Calu3 (cell line): ENCODE measurements at regions not wholly inside any gene's neighbourhood (a gene's known extent, or its start where the extent isn't known, plus 50 kb on each side); places are given as distances from the start of the nearest gene placed in this dataset.

Source experiments
- BruUV-seq: library from RNA; stranded (reverse); fragments of 400-500 nt; replicated peaks from 2 replicates; lab custom pipeline; 2021; lab: Mats Ljungman, UMichigan
- CTCF ChIA-PET: fragments of 300-600 bp; sonication (Branson Sonifier 250); formaldehyde crosslinking; loops from one replicate; lab custom pipeline; 2022; ENCODE audit warnings: antibody characterized with exemption; lab: Charles Lee
- DNase-seq: peaks from one replicate; pipeline ENCODE4 v3.0.0; 2022
- H3K27ac Mint-ChIP-seq: one replicate; pipeline ENCODE4 v1.8.0; 2022; ENCODE audit warnings: mixed read lengths; ENCODE audit not compliant: unreplicated experiment
- H3K27me3 Mint-ChIP-seq: one replicate; pipeline ENCODE4 v1.8.0; 2022; ENCODE audit warnings: mixed read lengths; ENCODE audit not compliant: unreplicated experiment
- H3K36me3 Mint-ChIP-seq: one replicate; pipeline ENCODE4 v1.8.0; 2022; ENCODE audit warnings: mild to moderate bottlenecking, moderate library complexity, mixed read lengths; ENCODE audit not compliant: insufficient read depth, unreplicated experiment
- H3K4me1 Mint-ChIP-seq: one replicate; pipeline ENCODE4 v1.8.0; 2022; ENCODE audit warnings: mild to moderate bottlenecking, low read depth, mixed read lengths; ENCODE audit not compliant: unreplicated experiment
- H3K4me3 Mint-ChIP-seq: one replicate; pipeline ENCODE4 v1.8.0; 2022; ENCODE audit warnings: mild to moderate bottlenecking, low read depth, moderate library complexity, mixed read lengths; ENCODE audit not compliant: unreplicated experiment
- H3K9me3 Mint-ChIP-seq: one replicate; pipeline ENCODE4 v1.8.0; 2022; ENCODE audit warnings: low read depth, mixed read lengths; ENCODE audit not compliant: unreplicated experiment
- intact Hi-C: fragments of 100-400 bp; cut with micrococcal nuclease; formaldehyde crosslinking; loops from one replicate; pipeline ENCODE4 v1.10.0; 2022; ENCODE audit not compliant: unreplicated experiment
- TF ChIP-seq, protein P1 (sequence below): fragments of 200-600 bp; IDR thresholded peaks from one replicate; pipeline ENCODE4 v1.8.0; 2022; ENCODE audit warnings: antibody characterized with exemption; ENCODE audit not compliant: unreplicated experiment

DNA sequence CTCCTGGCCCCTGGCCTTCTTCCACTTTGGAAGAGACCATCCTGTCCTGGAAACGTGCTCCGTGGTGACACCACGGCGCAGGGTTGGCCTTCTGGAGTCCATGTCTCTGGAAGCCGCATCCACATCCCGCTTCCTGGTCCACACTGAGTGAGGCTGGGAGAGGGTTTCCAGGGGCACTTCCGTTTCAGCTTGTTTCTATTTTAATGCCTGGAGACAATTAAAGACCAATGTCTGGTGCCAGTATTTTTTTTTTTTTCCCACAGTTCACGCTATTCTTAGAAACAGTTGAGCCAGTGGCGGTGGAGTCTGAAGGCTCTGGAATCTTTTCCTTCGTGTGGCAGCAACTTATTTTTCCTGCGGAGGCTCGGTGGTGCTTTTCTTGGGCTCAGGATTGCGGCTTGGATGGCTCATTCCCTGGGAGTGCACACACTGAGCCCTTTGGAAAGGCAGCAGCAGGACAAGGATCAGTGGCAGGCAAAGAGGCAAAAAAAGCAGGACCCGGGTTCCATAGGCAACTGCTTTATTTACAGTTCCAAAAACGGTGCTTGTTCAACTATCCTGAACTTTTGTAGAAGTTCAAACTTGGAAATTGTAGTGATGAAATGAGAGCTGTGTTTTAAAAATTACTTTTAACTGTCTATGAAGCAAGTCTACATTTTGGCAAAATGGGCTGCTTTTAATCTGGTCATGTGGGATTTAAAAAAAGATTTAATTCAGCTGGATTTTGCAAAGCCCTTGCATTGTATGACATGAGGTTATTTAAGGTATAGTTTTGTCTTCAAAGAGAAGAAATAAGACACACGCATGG is 202.8 kb downstream of the BAMBI start:
- no peak overlapping the region for H3K4me3 Mint-ChIP-seq
- no TSS peak for BruUV-seq
- no peak for DNase-seq
- peaks cover 52% of the 10 kb centered on the region for H3K4me1 Mint-ChIP-seq
- TF ChIP-seq, protein P1, sequence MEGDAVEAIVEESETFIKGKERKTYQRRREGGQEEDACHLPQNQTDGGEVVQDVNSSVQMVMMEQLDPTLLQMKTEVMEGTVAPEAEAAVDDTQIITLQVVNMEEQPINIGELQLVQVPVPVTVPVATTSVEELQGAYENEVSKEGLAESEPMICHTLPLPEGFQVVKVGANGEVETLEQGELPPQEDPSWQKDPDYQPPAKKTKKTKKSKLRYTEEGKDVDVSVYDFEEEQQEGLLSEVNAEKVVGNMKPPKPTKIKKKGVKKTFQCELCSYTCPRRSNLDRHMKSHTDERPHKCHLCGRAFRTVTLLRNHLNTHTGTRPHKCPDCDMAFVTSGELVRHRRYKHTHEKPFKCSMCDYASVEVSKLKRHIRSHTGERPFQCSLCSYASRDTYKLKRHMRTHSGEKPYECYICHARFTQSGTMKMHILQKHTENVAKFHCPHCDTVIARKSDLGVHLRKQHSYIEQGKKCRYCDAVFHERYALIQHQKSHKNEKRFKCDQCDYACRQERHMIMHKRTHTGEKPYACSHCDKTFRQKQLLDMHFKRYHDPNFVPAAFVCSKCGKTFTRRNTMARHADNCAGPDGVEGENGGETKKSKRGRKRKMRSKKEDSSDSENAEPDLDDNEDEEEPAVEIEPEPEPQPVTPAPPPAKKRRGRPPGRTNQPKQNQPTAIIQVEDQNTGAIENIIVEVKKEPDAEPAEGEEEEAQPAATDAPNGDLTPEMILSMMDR, result no peak
- intact Hi-C loops, result loop anchor here (5.0 kb wide), 2 partner anchors 73 to 102 kb away; no protein-coding TSS in a partner anchor
- CTCF ChIA-PET, result no interaction called here
- H3K36me3 Mint-ChIP-seq, result peaks cover 6% of the 10 kb centered on the region
- H3K27me3 Mint-ChIP-seq, result no peaks in the 10 kb centered on the region
- H3K27ac Mint-ChIP-seq, result no peak overlapping the region
- peaks cover 3% of the 10 kb centered on the region for H3K9me3 Mint-ChIP-seq

DNA sequence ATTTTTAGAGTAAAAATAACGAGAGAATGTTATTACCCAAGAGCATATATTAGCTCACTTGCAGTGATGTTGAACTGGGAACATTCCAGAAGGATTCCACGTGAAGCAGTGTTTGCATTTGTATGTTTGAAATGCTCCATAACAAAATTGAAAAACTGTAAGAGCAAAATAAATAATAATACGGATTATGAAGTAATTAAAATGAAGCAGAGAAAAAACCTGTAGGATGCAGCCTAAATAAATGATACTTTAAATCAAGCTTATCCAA is 203.3 kb downstream of the BAMBI start:
- Mint-ChIP-seq H3K27ac (no peak overlapping the region), H3K9me3 (peaks cover 3% of the 10 kb centered on the region), H3K36me3 (peaks cover 4% of the 10 kb centered on the region), H3K4me3 (no peak overlapping the region), H3K4me1 (peaks cover 48% of the 10 kb centered on the region), H3K27me3 (no peaks in the 10 kb centered on the region)
- no peak for DNase-seq
- TF ChIP-seq, protein P1, result no peak
- CTCF ChIA-PET, result no interaction called here
- no TSS peak for BruUV-seq
- intact Hi-C loops, result loop anchor here (5.0 kb wide), 2 partner anchors 73 to 102 kb away; no protein-coding TSS in a partner anchor

DNA sequence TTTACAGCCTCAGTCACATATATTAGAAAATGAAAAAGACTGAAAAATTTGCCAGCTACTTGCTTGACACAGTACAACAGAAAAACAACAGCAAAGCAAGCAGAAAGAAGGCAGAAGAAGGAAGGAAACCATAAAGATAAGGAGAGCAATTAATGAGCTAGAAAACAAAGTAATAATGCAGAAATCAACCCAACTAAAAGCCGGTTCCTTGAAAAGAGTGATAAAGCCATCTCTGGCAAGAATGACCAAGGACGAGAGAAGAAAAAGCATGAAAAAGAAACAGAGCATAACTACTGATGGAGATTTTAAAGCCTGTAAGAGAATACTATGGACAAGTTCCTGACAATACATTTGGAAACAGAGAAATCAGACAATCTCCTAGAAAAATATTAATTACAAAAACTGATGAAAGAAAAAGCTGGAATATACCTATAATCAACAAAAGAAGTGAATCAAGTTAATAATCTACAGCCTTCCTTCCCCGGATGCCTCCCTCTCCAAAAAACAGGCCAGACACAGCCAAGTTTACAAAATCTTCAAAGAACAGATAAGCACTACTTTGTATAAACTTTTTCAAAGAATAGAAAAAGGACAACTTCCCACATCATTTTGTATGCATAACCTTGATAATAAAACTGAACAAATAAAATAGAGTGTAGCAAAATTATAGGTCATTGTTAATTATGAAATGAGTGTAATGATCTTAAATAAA is 204.0 kb downstream of the BAMBI start:
- intact Hi-C loops, result loop anchor here (5.0 kb wide), 2 partner anchors 74 to 101 kb away; no protein-coding TSS in a partner anchor
- H3K36me3 Mint-ChIP-seq, result no peaks in the 10 kb centered on the region
- H3K4me1 Mint-ChIP-seq, result peaks cover 47% of the 10 kb centered on the region
- no peak overlapping the region for H3K4me3 Mint-ChIP-seq
- peaks cover 3% of the 10 kb centered on the region for H3K9me3 Mint-ChIP-seq
- no TSS peak for BruUV-seq
- TF ChIP-seq, protein P1, result no peak
- no peak overlapping the region for H3K27ac Mint-ChIP-seq
- no peaks in the 10 kb centered on the region for H3K27me3 Mint-ChIP-seq
- CTCF ChIA-PET, result no interaction called here
- no peak for DNase-seq

DNA sequence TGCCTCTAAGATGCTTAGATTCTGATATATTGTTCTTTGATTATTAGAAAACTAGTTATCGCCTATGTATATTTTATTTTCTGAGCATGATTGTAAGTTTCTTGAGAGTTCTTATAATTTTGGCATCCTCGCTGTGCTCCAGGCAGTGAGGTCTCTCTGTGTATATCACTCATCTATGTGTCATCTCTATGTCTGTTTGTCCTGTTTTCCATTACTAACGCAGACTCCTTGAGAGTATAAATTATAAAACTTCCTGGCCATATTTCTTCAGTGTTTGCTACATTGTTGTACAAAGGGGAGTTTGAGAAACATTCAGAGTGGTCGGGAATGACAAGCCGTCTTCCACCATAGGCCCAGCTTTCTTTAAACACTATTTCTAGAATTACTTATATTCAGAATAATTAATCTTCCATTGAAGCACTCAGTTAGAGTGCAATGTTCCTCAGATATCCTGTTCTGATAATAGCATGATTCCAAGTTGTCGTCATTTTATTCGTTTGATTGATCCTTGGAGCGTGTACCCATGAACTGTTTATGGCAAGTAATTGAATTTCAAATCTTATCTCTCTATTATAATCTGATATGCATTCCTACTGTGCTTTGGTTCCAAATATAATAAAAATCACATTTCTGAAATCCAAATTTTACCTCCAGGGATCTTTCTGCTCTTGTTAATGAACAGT is 206.6 kb downstream of the BAMBI start:
- intact Hi-C loops, result loop anchor here (1.0 to 5.0 kb wide), 4 partner anchors 56 to 199 kb away; no protein-coding TSS in a partner anchor
- DNase-seq, result no peak
- Mint-ChIP-seq H3K27ac (peak overlapping the region; percentile 82), H3K36me3 (no peaks in the 10 kb centered on the region), H3K27me3 (no peaks in the 10 kb centered on the region), H3K4me1 (peaks cover 47% of the 10 kb centered on the region), H3K9me3 (peaks cover 3% of the 10 kb centered on the region), H3K4me3 (peak overlapping the region; percentile 26)
- CTCF ChIA-PET, result no interaction called here
- BruUV-seq, result no TSS peak
- TF ChIP-seq, protein P1, result no peak
